IMR-90 (cell line): ENCODE measurements at regions not wholly inside any gene's neighbourhood (a gene's known extent, or its start where the extent isn't known, plus 50 kb on each side); places are given as distances from the start of the nearest gene placed in this dataset.

Experiments
- ATAC-seq: fragments of 200-7000 bp; cut with Tn5 transposase; 2 replicates; pipeline ENCODE4 v1.9.1; 2020; ENCODE audit warnings: low read depth, mild to moderate bottlenecking, moderate library complexity
- BruUV-seq: library from RNA; stranded (reverse); fragments of 400-500 nt; replicated peaks from 2 replicates; lab custom pipeline; 2021; lab: Mats Ljungman, UMichigan
- CTCF ChIA-PET: fragments of 300-600 bp; formaldehyde crosslinking; extraction: SDS; loops from one replicate; lab custom pipeline; 2021; ENCODE audit warnings: antibody characterized with exemption; lab: Yijun Ruan, JAX
- POLR2A ChIA-PET: fragments of 300-600 bp; sonication (Branson Sonifier 250); formaldehyde crosslinking; loops from one replicate; lab custom pipeline; 2022; ENCODE audit warnings: antibody characterized with exemption; ENCODE audit not compliant: unreplicated experiment; lab: Charles Lee
- DNase-seq: peaks from one replicate; pipeline ENCODE4 v3.0.0; 2013
- H2AFZ ChIP-seq: replicated peaks from 2 replicates; pipeline ENCODE3; 2013; ENCODE audit warnings: low read length, mild to moderate bottlenecking; ENCODE audit not compliant: poor library complexity
- H2AK5ac ChIP-seq: 2 replicates; pipeline ENCODE4 v1.6.1; 2013; ENCODE audit warnings: low read depth, low read length, inconsistent platforms
- H2AK9ac ChIP-seq: replicated peaks from 2 replicates; pipeline ENCODE3; 2013; ENCODE audit warnings: mild to moderate bottlenecking, low read depth, low read length, moderate library complexity; ENCODE audit not compliant: poor library complexity
- H2BK120ac ChIP-seq: 2 replicates; pipeline ENCODE4 v1.6.1; 2013; ENCODE audit warnings: low read depth, low read length, inconsistent platforms
- H2BK15ac ChIP-seq: 3 replicates; pipeline ENCODE4 v1.6.1; 2013; ENCODE audit warnings: low read depth, low read length, inconsistent platforms
- H2BK20ac ChIP-seq: 2 replicates; pipeline ENCODE4 v1.6.1; 2013; ENCODE audit warnings: low read depth, mild to moderate bottlenecking, inconsistent platforms, low read length, moderate library complexity
- H2BK5ac ChIP-seq: 2 replicates; pipeline ENCODE4 v1.6.1; 2013; ENCODE audit warnings: mild to moderate bottlenecking, low read depth, low read length, inconsistent platforms; ENCODE audit not compliant: poor library complexity, severe bottlenecking
- H3K14ac ChIP-seq: replicated peaks from 2 replicates; pipeline ENCODE4 v1.6.1; 2013; ENCODE audit warnings: low read depth, low read length, inconsistent platforms
- H3K18ac ChIP-seq: 2 replicates; pipeline ENCODE4 v1.6.1; 2013; ENCODE audit warnings: low read depth, low read length, control low read depth
- H3K23ac ChIP-seq: 2 replicates; pipeline ENCODE4 v1.6.1; 2013; ENCODE audit warnings: low read depth, low read length, inconsistent platforms
- H3K27ac ChIP-seq: 2 replicates; pipeline ENCODE4 v1.5.1; 2013; ENCODE audit warnings: mild to moderate bottlenecking, control low read depth, low read length; ENCODE audit not compliant: insufficient read depth
- H3K27me3 ChIP-seq: 2 replicates; pipeline ENCODE4 v1.6.1; 2013; ENCODE audit warnings: low read length; ENCODE audit not compliant: control insufficient read depth, insufficient read depth
- H3K36me3 ChIP-seq: 2 replicates; pipeline ENCODE4 v1.6.1; 2013; ENCODE audit warnings: low read length, mixed read lengths; ENCODE audit not compliant: control insufficient read depth, insufficient read depth
- H3K4ac ChIP-seq: 2 replicates; pipeline ENCODE4 v1.6.1; 2013; ENCODE audit warnings: low read depth, low read length, inconsistent platforms
- H3K4me1 ChIP-seq: 2 replicates; pipeline ENCODE4 v1.6.1; 2013; ENCODE audit warnings: low read length, mixed read lengths; ENCODE audit not compliant: control insufficient read depth, insufficient read depth
- H3K4me2 ChIP-seq: 2 replicates; pipeline ENCODE4 v1.6.1; 2013; ENCODE audit warnings: low read depth, mild to moderate bottlenecking, control low read depth, low read length, moderate library complexity
- H3K4me3 ChIP-seq: 2 replicates; pipeline ENCODE4 v1.5.1; 2013; ENCODE audit warnings: low read depth, mild to moderate bottlenecking, control low read depth, low read length, moderate library complexity; ENCODE audit not compliant: insufficient read depth
- H3K56ac ChIP-seq: 2 replicates; pipeline ENCODE4 v1.6.1; 2013; ENCODE audit warnings: low read length, inconsistent platforms; ENCODE audit not compliant: insufficient read depth; ENCODE audit errors: extremely low read depth
- H3K79me1 ChIP-seq, 2 experiments: 2 replicates each; pipeline ENCODE4 v1.6.1; 2013; ENCODE audit warnings: low read length in 2 of 2, inconsistent platforms in 1 of 2, low read depth in 1 of 2
- H3K9ac ChIP-seq: 2 replicates; pipeline ENCODE4 v1.6.1; 2013; ENCODE audit warnings: low read depth, low read length, control low read depth
- H3K9me1 ChIP-seq: 2 replicates; pipeline ENCODE4 v1.6.1; 2013; ENCODE audit warnings: low read length, inconsistent platforms; ENCODE audit not compliant: insufficient read depth
- H3K9me3 ChIP-seq: 2 replicates; pipeline ENCODE4 v1.6.1; 2013; ENCODE audit warnings: low read length; ENCODE audit not compliant: control insufficient read depth, insufficient read depth
- H4K20me1 ChIP-seq: 2 replicates; pipeline ENCODE4 v1.6.1; 2013; ENCODE audit warnings: low read length, inconsistent platforms; ENCODE audit not compliant: insufficient read depth
- H4K5ac ChIP-seq: 2 replicates; pipeline ENCODE4 v1.6.1; 2013; ENCODE audit warnings: mild to moderate bottlenecking, low read depth, low read length, control low read depth
- H4K8ac ChIP-seq, 2 experiments: 2 replicates each; pipeline ENCODE4 v1.6.1; 2013; ENCODE audit warnings: low read depth in 2 of 2, low read length in 2 of 2, control low read depth in 1 of 2, inconsistent platforms in 1 of 2
- H4K91ac ChIP-seq: 2 replicates; pipeline ENCODE4 v1.6.1; 2013; ENCODE audit warnings: low read depth, low read length, inconsistent platforms; ENCODE audit not compliant: insufficient read depth
- BHLHE40 ChIP-seq: fragments of 150-350 bp; IDR thresholded peaks from 2 replicates; pipeline ENCODE4 v1.6.1; 2016; ENCODE audit warnings: mild to moderate bottlenecking, low read depth, low read length
- CEBPB ChIP-seq: IDR thresholded peaks from 2 replicates; pipeline ENCODE4 v1.6.1; 2012; ENCODE audit warnings: low read depth, low read length, improper control_type of control experiment
- CHD1 ChIP-seq: IDR thresholded peaks from 2 replicates; pipeline ENCODE4 v1.6.1; 2012; ENCODE audit warnings: low read depth, low read length, improper control_type of control experiment
- CTCF ChIP-seq: conservative IDR thresholded peaks from 2 replicates; pipeline ENCODE4 v1.5.1; 2012; ENCODE audit warnings: mild to moderate bottlenecking, low read depth, low read length, improper control_type of control experiment
- FOS ChIP-seq: fragments of 150-350 bp; IDR thresholded peaks from 2 replicates; pipeline ENCODE4 v1.6.1; 2016; ENCODE audit warnings: low read depth, low read length
- MAZ ChIP-seq: IDR thresholded peaks from 2 replicates; pipeline ENCODE4 v1.6.1; 2012; ENCODE audit warnings: low read depth, mild to moderate bottlenecking, low read length, improper control_type of control experiment, moderate library complexity, borderline replicate concordance
- MXI1 ChIP-seq: IDR thresholded peaks from 2 replicates; pipeline ENCODE4 v1.6.1; 2012; ENCODE audit warnings: low read depth, mild to moderate bottlenecking, low read length, moderate library complexity, borderline replicate concordance
- NFE2L2 ChIP-seq: fragments of 150-350 bp; IDR thresholded peaks from 2 replicates; pipeline ENCODE4 v1.6.1; 2016; ENCODE audit warnings: low read depth, mild to moderate bottlenecking, low read length
- POLR2A ChIP-seq: IDR thresholded peaks from 2 replicates; pipeline ENCODE4 v1.6.1; 2012; ENCODE audit warnings: mild to moderate bottlenecking, low read depth, low read length
- RAD21 ChIP-seq: IDR thresholded peaks from 2 replicates; pipeline ENCODE4 v1.6.1; 2012; ENCODE audit warnings: low read length, improper control_type of control experiment
- RCOR1 ChIP-seq: IDR thresholded peaks from 2 replicates; pipeline ENCODE4 v1.6.1; 2012; ENCODE audit warnings: mild to moderate bottlenecking, low read length, improper control_type of control experiment; ENCODE audit not compliant: insufficient replicate concordance
- RFX5 ChIP-seq: IDR thresholded peaks from 2 replicates; pipeline ENCODE4 v1.8.0; 2012; ENCODE audit warnings: low read depth, mild to moderate bottlenecking, low read length, moderate library complexity
- SMC3 ChIP-seq: fragments of 150-350 bp; IDR thresholded peaks from 2 replicates; pipeline ENCODE4 v1.6.1; 2016; ENCODE audit warnings: low read depth, mild to moderate bottlenecking, antibody characterized with exemption, low read length, moderate library complexity
- USF2 ChIP-seq: fragments of 150-350 bp; IDR thresholded peaks from 2 replicates; pipeline ENCODE4 v1.6.1; 2017; ENCODE audit warnings: mild to moderate bottlenecking, antibody characterized with exemption, low read length, low read depth
- WGBS, 2 experiments: methylation state at CpG; one replicate each; pipeline versions ENCODE4 v1.1.5 to v1.1.7; 2013; ENCODE audit warnings: missing lambda C conversion rate in 2 of 2; ENCODE audit not compliant: insufficient read length in 1 of 2; ENCODE audit errors: extremely low coverage in 2 of 2; 5-methylcytosine and 5-hydroxymethylcytosine counted together
- dilution Hi-C: fragments of 300-500 bp; cut with HindIII; formaldehyde crosslinking; loops from one replicate; pipeline ENCODE4 v1.14.3; 2018; ENCODE audit warnings: low sequenced_read_pairs; ENCODE audit not compliant: unreplicated experiment
- in situ Hi-C: fragments of 300-500 bp; cut with MboI; formaldehyde crosslinking; loops from 3 replicates; pipeline ENCODE4 v1.14.3; 2019; ENCODE audit warnings: low sequenced_read_pairs, inconsistent platforms, mixed read lengths
- intact Hi-C: fragments of 100-400 bp; cut with micrococcal nuclease; formaldehyde crosslinking; loops from 2 replicates; pipeline ENCODE4 v1.10.0; 2022
- TF ChIP-seq, protein P1 (sequence below): fragments of 150-350 bp; IDR thresholded peaks from 2 replicates; pipeline ENCODE4 v1.6.1; 2016; ENCODE audit warnings: low read depth, mild to moderate bottlenecking, low read length, moderate library complexity, borderline replicate concordance

GRCh38 chr13:106709522-106709921 lies 141.6 kb upstream of the ARGLU1 start:
- Histone ChIP-seq H3K14ac (no peak overlapping the region), H2AFZ (no peak overlapping the region), H3K23ac (no peak overlapping the region), H3K9me3 (no peaks in the 10 kb centered on the region), H4K20me1 (no peaks in the 10 kb centered on the region), H2BK20ac (no peak overlapping the region), H3K18ac (no peak overlapping the region), H3K4me3 (no peak overlapping the region), H3K36me3 (no peaks in the 10 kb centered on the region), H2AK9ac (no peak overlapping the region), H2BK5ac (no peak overlapping the region), H3K56ac (no peak overlapping the region), H3K4me2 (no peak overlapping the region), H3K27me3 (peaks cover 3% of the 10 kb centered on the region), H4K91ac (no peak overlapping the region), H2BK15ac (no peak overlapping the region), H3K9me1 (no peaks in the 10 kb centered on the region), H4K5ac (no peak overlapping the region), H3K9ac (no peak overlapping the region), H4K8ac (no peak overlapping the region), H2BK120ac (no peak overlapping the region), H2AK5ac (no peak overlapping the region), H3K4ac (no peak overlapping the region), H3K4me1 (no peaks in the 10 kb centered on the region), H3K27ac (no peak overlapping the region), H3K79me1 (no peaks in the 10 kb centered on the region)
- BruUV-seq = no TSS peak
- TF ChIP-seq RFX5 (no peak), SMC3 (no peak), RCOR1 (no peak), BHLHE40 (no peak), FOS (no peak), CHD1 (no peak), USF2 (no peak), CTCF (no peak), POLR2A (no peak), CEBPB (no peak), MAZ (no peak), MXI1 (no peak), NFE2L2 (no peak), RAD21 (no peak)
- TF ChIP-seq, protein P1, sequence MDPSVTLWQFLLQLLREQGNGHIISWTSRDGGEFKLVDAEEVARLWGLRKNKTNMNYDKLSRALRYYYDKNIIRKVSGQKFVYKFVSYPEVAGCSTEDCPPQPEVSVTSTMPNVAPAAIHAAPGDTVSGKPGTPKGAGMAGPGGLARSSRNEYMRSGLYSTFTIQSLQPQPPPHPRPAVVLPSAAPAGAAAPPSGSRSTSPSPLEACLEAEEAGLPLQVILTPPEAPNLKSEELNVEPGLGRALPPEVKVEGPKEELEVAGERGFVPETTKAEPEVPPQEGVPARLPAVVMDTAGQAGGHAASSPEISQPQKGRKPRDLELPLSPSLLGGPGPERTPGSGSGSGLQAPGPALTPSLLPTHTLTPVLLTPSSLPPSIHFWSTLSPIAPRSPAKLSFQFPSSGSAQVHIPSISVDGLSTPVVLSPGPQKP = no peak
- CTCF ChIA-PET = no interaction called here
- in situ Hi-C loops (no loop called here), dilution Hi-C loops (no loop called here), intact Hi-C loops (no loop called here)
- no CpG with 5 or more reads among the region's 3 CpGs for WGBS, 2 experiments
- ATAC-seq (no peak), DNase-seq (no peak)
- POLR2A ChIA-PET = no interaction called here
